GM12878 (cell line): ENCODE measurements at regions not wholly inside any gene's neighbourhood (a gene's known extent, or its start where the extent isn't known, plus 50 kb on each side); places are given as distances from the start of the nearest gene placed in this dataset.

ENCODE experiments used
- ATAC-seq: fragments of 200-7000 bp; cut with Tn5 transposase; 3 replicates; pipeline ENCODE4 v1.9.1; 2020; ENCODE audit warnings: mild to moderate bottlenecking, moderate library complexity
- BruUV-seq: library from RNA; stranded (reverse); fragments of 400-500 nt; replicated peaks from 2 replicates; lab custom pipeline; 2021; lab: Mats Ljungman, UMichigan
- CTCF ChIA-PET: fragments of 300-600 bp; sonication (Branson Sonifier 250); formaldehyde crosslinking; extraction: SDS; loops from one replicate; lab custom pipeline; 2021; ENCODE audit warnings: inconsistent platforms; lab: Yijun Ruan, JAX
- POLR2A ChIA-PET: fragments of 350-600 bp; formaldehyde crosslinking; extraction: SDS; loops from one replicate; lab custom pipeline; 2021; ENCODE audit warnings: inconsistent platforms; lab: Charles Lee
- RAD21 ChIA-PET: fragments of 300-600 bp; sonication (Branson Sonifier 250); formaldehyde crosslinking; loops from one replicate; lab custom pipeline; 2023; ENCODE audit warnings: antibody characterized with exemption; ENCODE audit not compliant: unreplicated experiment; lab: Charles Lee
- SMC1A ChIA-PET: fragments of 300-600 bp; sonication (Branson Sonifier 250); formaldehyde crosslinking; loops from one replicate; lab custom pipeline; 2023; ENCODE audit not compliant: unreplicated experiment, uncharacterized antibody; lab: Charles Lee
- DNase-seq: peaks from one replicate; pipeline ENCODE4 v3.0.0-alpha.2; 2011; ENCODE audit warnings: low read depth, low spot score
- FAIRE-seq: peaks from 3 replicates; lab custom pipeline; 2011; peaks lifted over from hg19 to GRCh38; lab: Jason Lieb, UNC
- H2AFZ ChIP-seq: 2 replicates; pipeline ENCODE4 v1.6.0; 2011; ENCODE audit warnings: low read depth, low read length, control low read depth; ENCODE audit not compliant: control insufficient read depth
- H3K27ac ChIP-seq: 2 replicates; pipeline ENCODE4 v1.5.1; 2011; ENCODE audit warnings: control low read depth; ENCODE audit not compliant: control insufficient read depth, insufficient read depth
- H3K27me3 ChIP-seq, 2 experiments: replicated peaks in 1 of 2; 2 replicates each; pipeline versions ENCODE4 v1.6.0 to v1.6.1; 2011; ENCODE audit warnings: low read length in 1 of 2; ENCODE audit not compliant: control insufficient read depth in 2 of 2, insufficient read depth in 2 of 2
- H3K36me3 ChIP-seq, 2 experiments: 2 replicates each; pipeline ENCODE4 v1.5.1; 2011; ENCODE audit warnings: low read length in 1 of 2; ENCODE audit not compliant: control insufficient read depth in 2 of 2, insufficient read depth in 2 of 2
- H3K4me1 ChIP-seq: 2 replicates; pipeline ENCODE4 v1.6.1; 2011; ENCODE audit warnings: mild to moderate bottlenecking, low read length, moderate library complexity, mixed read lengths; ENCODE audit not compliant: control insufficient read depth, insufficient read depth
- H3K4me2 ChIP-seq: 2 replicates; pipeline ENCODE4 v1.6.0; 2011; ENCODE audit warnings: control low read depth; ENCODE audit not compliant: control insufficient read depth, insufficient read depth
- H3K4me3 ChIP-seq: fragments of 200-600 bp; sonication (generic); 2 replicates; pipeline ENCODE4 v1.5.1; 2016
- H3K79me2 ChIP-seq: 2 replicates; pipeline ENCODE4 v1.6.0; 2011; ENCODE audit warnings: low read length; ENCODE audit not compliant: control insufficient read depth, insufficient read depth
- H3K9ac ChIP-seq: 2 replicates; pipeline ENCODE4 v1.8.0; 2011; ENCODE audit warnings: low read length, control low read depth, mixed read lengths; ENCODE audit not compliant: control insufficient read depth, insufficient read depth
- H3K9me3 ChIP-seq: replicated peaks from 3 replicates; pipeline ENCODE4 v1.5.1; 2011; ENCODE audit warnings: mild to moderate bottlenecking, low read length; ENCODE audit not compliant: control insufficient read depth, insufficient read depth
- H4K20me1 ChIP-seq: 2 replicates; pipeline ENCODE4 v1.6.0; 2011; ENCODE audit not compliant: control insufficient read depth, insufficient read depth
- CBX5 ChIP-seq: sonication (generic); IDR thresholded peaks from 2 replicates; pipeline ENCODE4 v1.6.1; 2016; ENCODE audit warnings: low read depth, moderate library complexity, mild to moderate bottlenecking, inconsistent platforms
- CEBPB ChIP-seq, 2 experiments: fragments of 150-350 bp in 1 of 2; IDR thresholded peaks; 2 replicates each; pipeline ENCODE4 v1.6.1; 2012 to 2014; ENCODE audit warnings: low read depth in 2 of 2, low read length in 2 of 2, borderline replicate concordance in 1 of 2, inconsistent platforms in 1 of 2
- DPF2 ChIP-seq: fragments of 450-650 bp; IDR thresholded peaks from 2 replicates; pipeline ENCODE4 v1.6.1; 2017; ENCODE audit warnings: mild to moderate bottlenecking
- EGR1 ChIP-seq, 2 experiments: IDR thresholded peaks; 1 replicate in 1 of 2; 2 replicates in 1 of 2; pipeline ENCODE4 v1.6.1; 2011 to 2012; ENCODE audit warnings: low read depth in 2 of 2, low read length in 2 of 2, borderline replicate concordance in 1 of 2, mild to moderate bottlenecking in 1 of 2, moderate library complexity in 1 of 2
- FOXM1 ChIP-seq: IDR thresholded peaks from 2 replicates; pipeline ENCODE4 v1.6.1; 2012; ENCODE audit warnings: low read depth, mild to moderate bottlenecking, inconsistent platforms, low read length, moderate library complexity
- IKZF1 ChIP-seq: fragments of 450-650 bp; conservative IDR thresholded peaks from 2 replicates; pipeline ENCODE4 v1.6.1; 2017; ENCODE audit warnings: antibody characterized with exemption, mild to moderate bottlenecking
- POLR2AphosphoS2 ChIP-seq: IDR thresholded peaks from 2 replicates; pipeline ENCODE4 v1.6.1; 2011; ENCODE audit warnings: low read depth, mild to moderate bottlenecking, low read length, improper control_type of control experiment, moderate library complexity
- SIX5 ChIP-seq: IDR thresholded peaks from 2 replicates; pipeline ENCODE4 v1.6.1; 2011; ENCODE audit warnings: mild to moderate bottlenecking, low read depth, low read length, moderate library complexity; ENCODE audit not compliant: severe bottlenecking
- SPI1 ChIP-seq: IDR thresholded peaks from 2 replicates; pipeline ENCODE4 v1.6.1; 2011; ENCODE audit warnings: low read depth, mild to moderate bottlenecking, low read length, moderate library complexity, borderline replicate concordance; ENCODE audit not compliant: insufficient read depth
- SREBF2 ChIP-seq: IDR thresholded peaks from 2 replicates; pipeline ENCODE4 v1.6.1; 2012; ENCODE audit warnings: mild to moderate bottlenecking, low read length
- ZNF24 ChIP-seq: fragments of 450-650 bp; IDR thresholded peaks from 2 replicates; pipeline ENCODE4 v1.6.1; 2017; ENCODE audit warnings: antibody characterized with exemption, mild to moderate bottlenecking
- ZNF592 ChIP-seq: fragments of 450-650 bp; IDR thresholded peaks from 2 replicates; pipeline ENCODE4 v1.6.1; 2017; ENCODE audit warnings: mild to moderate bottlenecking, moderate library complexity
- ZNF622 ChIP-seq: fragments of 450-650 bp; IDR thresholded peaks from 2 replicates; pipeline ENCODE4 v1.6.1; 2017; ENCODE audit warnings: mild to moderate bottlenecking, inconsistent platforms
- ZSCAN29 ChIP-seq: fragments of 450-650 bp; IDR thresholded peaks from 2 replicates; pipeline ENCODE4 v1.6.1; 2017; ENCODE audit warnings: mild to moderate bottlenecking, moderate library complexity
- WGBS: methylation state at CpG from one replicate; pipeline ENCODE4 v1.1.6; 2016; ENCODE audit warnings: low lambda C conversion rate; ENCODE audit not compliant: insufficient replicate concordance, insufficient coverage; ENCODE audit errors: missing lambda C conversion rate; 5-methylcytosine and 5-hydroxymethylcytosine counted together
- in situ Hi-C: fragments of 300-500 bp; cut with MboI; formaldehyde crosslinking; loops from 9 replicates; pipeline ENCODE4 v1.14.3; 2018; ENCODE audit warnings: mixed read lengths
- intact Hi-C: fragments of 100-400 bp; cut with micrococcal nuclease; formaldehyde crosslinking; loops from one replicate; pipeline ENCODE4 v1.14.2; 2022; ENCODE audit not compliant: unreplicated experiment

GRCh38 chr5:124315741-124316415 is 430.6 kb downstream of the ZNF608 start:
- WGBS = 27% methylated on average over 3 of the region's 3 CpGs
- in situ Hi-C loops = no loop called here
- Histone ChIP-seq H3K9ac (no peak overlapping the region), H3K27ac (no peak overlapping the region), H4K20me1 (no peaks in the 10 kb centered on the region), H3K27me3 (no peaks in the 10 kb centered on the region), H3K79me2 (no peaks in the 10 kb centered on the region)
- no peak for ATAC-seq
- DNase-seq = no peak
- SMC1A ChIA-PET = no interaction called here
- FAIRE-seq = no peak
- TF ChIP-seq CEBPB (IDR thresholded peaks at IDR 0.05; ENCODE audit: borderline replicate concordance in 1 of 2, low read depth in 2 of 2, low read length in 2 of 2) = no peak
- TF ChIP-seq POLR2AphosphoS2 = no peak
- TF ChIP-seq, all 136 proteins: peak for 0
- ChIA-PET CTCF (no interaction called here), RAD21 (no interaction called here), POLR2A (no interaction called here)
- Histone ChIP-seq H3K4me1 (no peaks in the 10 kb centered on the region), H2AFZ (no peak overlapping the region), H3K36me3 (no peaks in the 10 kb centered on the region), H3K4me2 (no peak overlapping the region), H3K4me3 (no peak overlapping the region), H3K9me3 (no peaks in the 10 kb centered on the region)
- no TSS peak for BruUV-seq
- intact Hi-C loops = no loop called here

- FAIRE-seq (no peak), ATAC-seq (no peak), DNase-seq (no peak)
- Histone ChIP-seq H3K27ac (no peak overlapping the region), H3K4me1 (no peaks in the 10 kb centered on the region), H3K27me3 (no peaks in the 10 kb centered on the region), H3K36me3 (no peaks in the 10 kb centered on the region), H4K20me1 (no peaks in the 10 kb centered on the region), H3K4me3 (no peak overlapping the region), H2AFZ (no peak overlapping the region), H3K79me2 (no peaks in the 10 kb centered on the region), H3K4me2 (no peak overlapping the region), H3K9ac (no peak overlapping the region), H3K9me3 (no peaks in the 10 kb centered on the region)
- intact Hi-C loops (no loop called here), in situ Hi-C loops (no loop called here)
- POLR2A ChIA-PET = no interaction called here
- 51% methylated on average over 3 of the region's 3 CpGs for WGBS
- CTCF ChIA-PET = no interaction called here
- no TSS peak for BruUV-seq
- SMC1A ChIA-PET = no interaction called here
- RAD21 ChIA-PET = no interaction called here
- TF ChIP-seq ZNF622 = no peak
- no peak for TF ChIP-seq SREBF2
- no peak for TF ChIP-seq EGR1 (IDR thresholded peaks at IDR 0.05; ENCODE audit: borderline replicate concordance in 1 of 2, low read depth in 2 of 2, low read length in 2 of 2)
- no peak for TF ChIP-seq SIX5
- TF ChIP-seq ZNF592 = no peak
- TF ChIP-seq DPF2 = no peak
- TF ChIP-seq FOXM1 = no peak
- no peak for TF ChIP-seq ZSCAN29
- no peak for TF ChIP-seq CBX5
- no peak for TF ChIP-seq SPI1
- TF ChIP-seq ZNF24 = no peak
- no peak for TF ChIP-seq IKZF1
Observed at GRCh38 chr5:124310453-124310852, 436.0 kb downstream of the ZNF608 start.
